GM18951 (cell line): ENCODE measurements at regions not wholly inside any gene's neighbourhood (a gene's known extent, or its start where the extent isn't known, plus 50 kb on each side); places are given as distances from the start of the nearest gene placed in this dataset.

ENCODE experiments used
- POLR2A ChIP-seq: IDR thresholded peaks from 4 replicates; pipeline ENCODE4 v1.6.1; 2011; ENCODE audit warnings: mild to moderate bottlenecking; ENCODE audit not compliant: insufficient read length, insufficient read depth; ENCODE audit errors: extremely low read depth
- in situ Hi-C: fragments of 300-500 bp; cut with MboI; formaldehyde crosslinking; loops from one replicate; pipeline ENCODE4 v1.12.0; 2022; ENCODE audit warnings: low sequenced_read_pairs, mixed read lengths, inconsistent platforms; ENCODE audit not compliant: unreplicated experiment

GRCh38 chr1:227466039-227466645 is 97.2 kb upstream of the ZNF678 start:
- TF ChIP-seq POLR2A = no peak
- in situ Hi-C loops = no loop called here

GRCh38 chr1:227465256-227465655 is 98.1 kb upstream of the ZNF678 start:
- in situ Hi-C loops = no loop called here

GRCh38 chr1:227459977-227460376 is 103.4 kb upstream of the ZNF678 start:
- no peak for TF ChIP-seq POLR2A
- in situ Hi-C loops = no loop called here

More at GRCh38 chr1:227465256-227465655, 98.1 kb upstream of the ZNF678 start:
- TF ChIP-seq POLR2A = no peak

- no peak for TF ChIP-seq POLR2A
- in situ Hi-C loops = no loop called here
Measured at GRCh38 chr1:227459326-227459841, 104.0 kb upstream of the ZNF678 start.

- in situ Hi-C loops = no loop called here
- no peak for TF ChIP-seq POLR2A
Measured at GRCh38 chr1:227454686-227455085, 108.7 kb upstream of the ZNF678 start.

GRCh38 chr1:227453631-227454355 is 109.6 kb upstream of the ZNF678 start:
- TF ChIP-seq POLR2A = no peak
- in situ Hi-C loops = no loop called here

- in situ Hi-C loops = no loop called here
- no peak for TF ChIP-seq POLR2A
Measured at GRCh38 chr1:227451954-227452353, 111.4 kb upstream of the ZNF678 start.

GRCh38 chr1:227451057-227451456 is 112.3 kb upstream of the ZNF678 start:
- no peak for TF ChIP-seq POLR2A
- in situ Hi-C loops = no loop called here

GRCh38 chr1:227450489-227450888 is 112.9 kb upstream of the ZNF678 start:
- in situ Hi-C loops = no loop called here
- no peak for TF ChIP-seq POLR2A

- TF ChIP-seq POLR2A = no peak
- in situ Hi-C loops = loop anchor here (25.0 kb wide), 1 partner anchor 838 kb away; no protein-coding TSS in a partner anchor
Measured at GRCh38 chr1:227449741-227450441, 113.5 kb upstream of the ZNF678 start.

- in situ Hi-C loops = loop anchor here (25.0 kb wide), 1 partner anchor 837 kb away; no protein-coding TSS in a partner anchor
Measured at GRCh38 chr1:227449051-227449450, 114.3 kb upstream of the ZNF678 start.

GRCh38 chr1:227447531-227447990 is 115.8 kb upstream of the ZNF678 start:
- in situ Hi-C loops = loop anchor here (25.0 kb wide), 1 partner anchor 835 kb away; no protein-coding TSS in a partner anchor
- no peak for TF ChIP-seq POLR2A

More at GRCh38 chr1:227449051-227449450, 114.3 kb upstream of the ZNF678 start:
- TF ChIP-seq POLR2A = no peak

- no peak for TF ChIP-seq POLR2A
- in situ Hi-C loops = loop anchor here (25.0 kb wide), 1 partner anchor 833 kb away; no protein-coding TSS in a partner anchor
Measured at GRCh38 chr1:227445746-227446145, 117.6 kb upstream of the ZNF678 start.
